IPS DF 6.9 (cell line): ENCODE measurements at regions not wholly inside any gene's neighbourhood (a gene's known extent, or its start where the extent isn't known, plus 50 kb on each side); places are given as distances from the start of the nearest gene placed in this dataset.

Source experiments
- DNase-seq: peaks from one replicate; pipeline ENCODE4 v3.0.0-alpha.2; 2013; ENCODE audit warnings: low read depth, low spot score
- H3K27ac ChIP-seq: one replicate; pipeline ENCODE4 v1.5.1; 2013; ENCODE audit warnings: low read length, control low read depth
- H3K27me3 ChIP-seq: 2 replicates; pipeline ENCODE4 v1.6.1; 2013; ENCODE audit warnings: mild to moderate bottlenecking, low read length; ENCODE audit not compliant: control insufficient read depth, insufficient read depth
- H3K36me3 ChIP-seq: 2 replicates; pipeline ENCODE4 v1.6.1; 2013; ENCODE audit warnings: low read length; ENCODE audit not compliant: control insufficient read depth, insufficient read depth
- H3K4me1 ChIP-seq: 2 replicates; pipeline ENCODE4 v1.6.1; 2013; ENCODE audit warnings: low read length; ENCODE audit not compliant: control insufficient read depth, insufficient read depth
- H3K4me3 ChIP-seq: 2 replicates; pipeline ENCODE4 v1.5.1; 2013; ENCODE audit warnings: mild to moderate bottlenecking, low read length
- H3K9me3 ChIP-seq: 2 replicates; pipeline ENCODE4 v1.6.1; 2013; ENCODE audit warnings: low read length, inconsistent platforms; ENCODE audit not compliant: control insufficient read depth, insufficient read depth
- WGBS: extraction: QIAGEN DNeasy Blood & Tissue Kit; methylation state at CpG from one replicate; pipeline ENCODE4 v1.1.7; 2013; ENCODE audit warnings: mixed read lengths, missing lambda C conversion rate; ENCODE audit not compliant: insufficient read length, insufficient coverage; 5-methylcytosine and 5-hydroxymethylcytosine counted together

DNA sequence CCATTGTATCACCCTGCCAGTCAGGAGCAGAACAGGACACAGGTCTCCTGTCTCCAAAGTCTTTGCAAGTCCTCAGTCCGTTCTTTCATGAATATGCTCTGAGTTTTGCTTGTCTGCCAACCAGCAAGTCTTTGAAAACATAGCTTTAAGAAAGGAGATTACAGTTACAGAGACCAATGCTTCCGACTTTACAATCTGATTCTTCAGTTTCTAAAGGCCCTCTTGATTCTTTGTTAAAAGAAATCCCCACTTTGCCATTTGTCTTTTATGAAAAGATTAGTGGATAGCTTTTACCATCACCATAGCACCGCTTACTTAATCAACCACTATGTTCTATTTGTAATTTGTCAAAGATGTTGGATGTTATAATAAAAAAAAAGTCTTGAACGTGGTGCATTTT, 562.8 kb upstream of the BTBD3 start:
- no CpG with 5 or more reads among the region's 4 CpGs for WGBS
- Histone ChIP-seq H3K4me3 (no peak overlapping the region), H3K4me1 (no peaks in the 10 kb centered on the region), H3K27me3 (no peaks in the 10 kb centered on the region), H3K9me3 (no peaks in the 10 kb centered on the region), H3K36me3 (no peaks in the 10 kb centered on the region), H3K27ac (no peak overlapping the region)
- no peak for DNase-seq

DNA sequence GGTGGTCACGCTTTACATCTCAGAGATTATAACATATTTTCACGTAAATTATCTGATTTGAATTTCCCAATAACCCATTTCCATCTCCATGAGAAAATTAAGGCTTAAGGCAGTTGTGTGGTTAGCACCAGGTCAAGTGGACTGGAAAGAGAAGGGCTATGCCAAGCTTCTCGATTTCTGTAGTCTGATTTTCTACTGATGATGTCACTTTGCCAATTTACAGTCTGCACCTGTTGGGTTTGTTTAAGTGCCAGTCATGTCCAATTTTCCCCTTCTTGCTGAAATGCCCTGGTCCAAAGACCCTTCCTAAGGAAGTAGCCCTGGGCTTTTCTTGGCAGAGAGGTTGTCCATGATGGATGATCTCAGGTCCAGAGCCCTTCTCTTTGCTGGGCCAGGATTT, 562.3 kb upstream of the BTBD3 start:
- no CpG with 5 or more reads among the region's 3 CpGs for WGBS
- H3K27me3 ChIP-seq, result no peaks in the 10 kb centered on the region
- no peaks in the 10 kb centered on the region for H3K9me3 ChIP-seq
- H3K4me1 ChIP-seq, result no peaks in the 10 kb centered on the region
- no peak overlapping the region for H3K4me3 ChIP-seq
- no peak overlapping the region for H3K27ac ChIP-seq
- no peaks in the 10 kb centered on the region for H3K36me3 ChIP-seq
- no peak for DNase-seq

DNA sequence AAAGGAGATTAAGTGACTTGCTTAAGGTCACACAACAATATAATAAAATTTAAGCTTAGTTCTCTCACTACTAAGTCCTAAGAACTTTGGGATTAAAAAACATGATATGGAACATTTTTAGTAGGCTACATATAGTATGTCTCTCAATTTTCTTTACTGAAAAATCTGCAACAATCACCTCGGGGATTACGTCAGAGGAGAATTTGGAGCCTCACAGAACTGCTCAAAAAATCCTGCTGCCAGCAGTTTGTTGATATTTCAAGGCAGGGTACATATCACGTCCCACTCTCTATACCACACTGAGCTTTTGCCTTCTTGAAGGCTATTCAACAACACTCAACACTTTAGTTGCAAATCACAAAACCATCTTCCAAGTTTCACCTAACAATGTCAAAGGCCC, 561.6 kb upstream of the BTBD3 start:
- no peak overlapping the region for H3K27ac ChIP-seq
- H3K4me3 ChIP-seq, result no peak overlapping the region
- no peak for DNase-seq
- no peaks in the 10 kb centered on the region for H3K9me3 ChIP-seq
- no peaks in the 10 kb centered on the region for H3K4me1 ChIP-seq
- no CpG with 5 or more reads among the region's 3 CpGs for WGBS
- H3K36me3 ChIP-seq, result no peaks in the 10 kb centered on the region
- no peaks in the 10 kb centered on the region for H3K27me3 ChIP-seq

DNA sequence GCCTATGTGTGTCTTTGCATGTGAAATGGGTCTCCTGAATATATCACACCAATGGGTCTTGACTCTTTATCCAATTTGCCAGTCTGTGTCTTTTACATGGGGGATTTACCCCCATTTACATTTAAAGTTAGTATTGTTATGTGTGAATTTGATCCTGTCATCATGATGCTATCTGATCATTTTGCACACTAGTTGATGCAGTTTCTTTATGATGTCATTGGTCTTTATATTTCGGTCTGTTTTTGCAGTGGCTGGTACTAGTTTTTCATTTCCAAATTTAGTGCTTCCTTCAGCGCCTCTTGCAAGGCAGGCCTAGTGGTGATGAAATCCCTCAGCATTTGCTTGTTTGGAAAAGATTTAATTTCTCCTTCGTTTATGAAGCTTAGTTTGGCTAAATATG, 555.2 kb upstream of the BTBD3 start:
- H3K4me1 ChIP-seq, result no peaks in the 10 kb centered on the region
- no peaks in the 10 kb centered on the region for H3K9me3 ChIP-seq
- H3K4me3 ChIP-seq, result no peak overlapping the region
- no peaks in the 10 kb centered on the region for H3K27me3 ChIP-seq
- WGBS, result no CpG with 5 or more reads among the region's 3 CpGs
- no peaks in the 10 kb centered on the region for H3K36me3 ChIP-seq
- no peak overlapping the region for H3K27ac ChIP-seq
- DNase-seq, result no peak

DNA sequence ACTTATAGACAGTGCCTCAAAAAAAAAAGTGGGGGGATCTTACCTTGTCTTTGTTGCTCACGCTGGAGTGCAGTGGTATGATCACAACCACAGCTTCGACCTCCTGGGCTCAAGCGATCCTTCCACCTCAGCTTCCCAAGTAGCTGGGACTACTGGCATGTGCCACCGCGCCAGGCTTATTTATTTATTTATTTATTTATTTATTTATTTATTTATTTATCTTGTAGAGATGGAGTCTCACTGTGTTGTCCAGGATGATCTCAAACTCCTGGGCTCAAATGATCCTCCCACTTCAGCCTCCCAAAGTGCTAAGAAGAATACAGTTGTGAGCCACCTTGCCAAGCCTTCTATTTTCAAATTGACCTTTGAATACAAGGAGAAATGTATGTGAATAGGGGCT, 553.0 kb upstream of the BTBD3 start:
- Histone ChIP-seq H3K4me3 (no peak overlapping the region), H3K27me3 (no peaks in the 10 kb centered on the region), H3K9me3 (no peaks in the 10 kb centered on the region), H3K36me3 (no peaks in the 10 kb centered on the region), H3K4me1 (no peaks in the 10 kb centered on the region), H3K27ac (no peak overlapping the region)
- no peak for DNase-seq
- no CpG with 5 or more reads among the region's 5 CpGs for WGBS

DNA sequence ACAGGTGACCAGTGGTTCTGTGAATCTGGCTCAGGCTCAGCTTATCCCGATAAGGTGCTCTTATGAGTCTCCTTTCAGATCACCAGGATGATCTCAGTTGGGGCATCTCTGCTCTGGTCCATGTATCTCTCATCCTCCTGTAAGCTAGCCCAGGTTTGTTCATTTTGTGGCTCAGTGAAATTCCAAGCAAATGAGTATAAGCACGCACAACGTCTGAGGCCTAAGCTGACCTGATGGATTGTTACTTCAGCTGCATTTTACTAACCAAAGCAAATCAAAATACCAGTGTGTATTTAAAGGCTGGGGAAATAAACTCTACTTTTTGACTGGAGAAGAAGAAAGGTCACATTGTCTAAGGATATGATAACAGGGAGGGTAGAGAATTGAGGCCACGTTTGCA, 551.0 kb upstream of the BTBD3 start:
- Histone ChIP-seq H3K4me3 (no peak overlapping the region), H3K36me3 (no peaks in the 10 kb centered on the region), H3K27ac (no peak overlapping the region), H3K9me3 (no peaks in the 10 kb centered on the region), H3K4me1 (no peaks in the 10 kb centered on the region), H3K27me3 (no peaks in the 10 kb centered on the region)
- DNase-seq, result no peak
- no CpG with 5 or more reads among the region's 4 CpGs for WGBS

DNA sequence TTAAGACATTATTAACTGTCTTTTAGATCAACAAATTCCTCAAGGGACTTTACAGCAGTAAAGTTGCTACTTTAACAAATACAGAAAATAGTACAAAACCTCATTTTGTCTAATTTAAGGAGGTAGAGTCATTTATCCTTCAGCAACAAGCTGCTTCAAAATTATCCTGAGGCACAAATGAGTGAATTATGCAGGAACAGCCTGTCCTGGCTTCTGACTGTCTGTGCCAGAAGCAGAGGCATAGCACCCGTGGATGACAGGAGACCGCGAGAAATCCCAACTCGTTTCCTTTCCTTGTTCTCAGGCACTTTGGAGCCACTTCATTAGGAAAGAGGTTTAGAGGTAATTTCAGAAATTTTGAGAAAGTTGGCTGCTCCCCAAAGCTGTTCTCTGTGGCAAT, 549.2 kb upstream of the BTBD3 start:
- Histone ChIP-seq H3K36me3 (no peaks in the 10 kb centered on the region), H3K27ac (no peak overlapping the region), H3K4me1 (peaks cover 1% of the 10 kb centered on the region; the same call in 1 of the 2 replicates), H3K9me3 (no peaks in the 10 kb centered on the region), H3K27me3 (no peaks in the 10 kb centered on the region), H3K4me3 (no peak overlapping the region)
- no peak for DNase-seq
- WGBS, result no CpG with 5 or more reads among the region's 4 CpGs

DNA sequence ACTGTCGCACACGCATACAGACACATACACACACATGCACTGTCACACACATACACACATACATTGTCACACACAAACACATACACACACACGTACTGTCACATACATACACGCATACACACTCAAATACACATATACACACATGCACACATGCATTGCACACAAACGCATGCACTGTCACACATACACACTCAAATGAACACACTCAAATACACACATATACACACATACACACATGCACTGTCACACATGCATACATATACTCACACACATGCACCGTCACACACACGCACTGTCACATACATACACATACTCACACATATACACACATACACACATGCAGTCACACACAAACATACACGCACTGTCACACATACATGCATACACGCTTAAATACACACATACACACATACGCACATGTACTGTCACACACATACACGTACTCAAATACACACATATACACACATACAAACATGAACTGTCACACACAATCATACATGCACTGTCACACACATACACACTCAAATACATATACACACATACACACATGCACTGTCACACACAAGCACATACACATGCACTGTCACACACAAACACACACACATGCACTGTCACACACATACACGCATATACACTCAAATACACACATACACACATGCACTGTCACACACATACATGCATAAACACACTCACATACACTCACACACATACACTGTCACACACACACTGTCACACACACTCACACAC, 548.6 kb upstream of the BTBD3 start:
- H3K27ac ChIP-seq, result no peak overlapping the region
- H3K4me3 ChIP-seq, result no peak overlapping the region
- H3K27me3 ChIP-seq, result no peaks in the 10 kb centered on the region
- H3K4me1 ChIP-seq, result peaks cover 1% of the 10 kb centered on the region; the same call in 1 of the 2 replicates
- WGBS, result 100% methylated on average over 7 of the region's 12 CpGs
- H3K36me3 ChIP-seq, result no peaks in the 10 kb centered on the region
- DNase-seq, result no peak
- no peaks in the 10 kb centered on the region for H3K9me3 ChIP-seq

DNA sequence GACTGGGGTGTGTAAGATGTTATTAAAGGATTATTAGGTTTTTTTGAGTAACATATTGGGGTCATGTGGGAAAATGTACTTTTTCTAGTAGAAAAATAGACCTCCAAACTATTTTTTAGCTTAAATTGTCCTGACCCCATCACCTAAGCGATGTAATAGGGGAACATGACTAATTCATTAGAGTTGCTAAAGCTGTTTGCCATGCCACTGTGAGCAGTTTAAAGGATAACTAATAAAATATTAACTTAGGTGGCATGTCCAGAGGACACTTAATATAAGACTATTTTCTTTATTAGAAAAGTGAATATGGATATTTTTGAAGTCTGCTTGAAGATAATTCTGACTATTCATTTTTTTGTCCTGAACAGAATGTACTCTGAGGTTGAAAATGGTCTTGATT, 545.9 kb upstream of the BTBD3 start:
- WGBS, result no CpG with 5 or more reads among the region's 1 CpG
- Histone ChIP-seq H3K27ac (no peak overlapping the region), H3K4me1 (peaks cover 1% of the 10 kb centered on the region; the same call in 1 of the 2 replicates), H3K4me3 (no peak overlapping the region), H3K9me3 (no peaks in the 10 kb centered on the region), H3K36me3 (no peaks in the 10 kb centered on the region), H3K27me3 (no peaks in the 10 kb centered on the region)
- no peak for DNase-seq

DNA sequence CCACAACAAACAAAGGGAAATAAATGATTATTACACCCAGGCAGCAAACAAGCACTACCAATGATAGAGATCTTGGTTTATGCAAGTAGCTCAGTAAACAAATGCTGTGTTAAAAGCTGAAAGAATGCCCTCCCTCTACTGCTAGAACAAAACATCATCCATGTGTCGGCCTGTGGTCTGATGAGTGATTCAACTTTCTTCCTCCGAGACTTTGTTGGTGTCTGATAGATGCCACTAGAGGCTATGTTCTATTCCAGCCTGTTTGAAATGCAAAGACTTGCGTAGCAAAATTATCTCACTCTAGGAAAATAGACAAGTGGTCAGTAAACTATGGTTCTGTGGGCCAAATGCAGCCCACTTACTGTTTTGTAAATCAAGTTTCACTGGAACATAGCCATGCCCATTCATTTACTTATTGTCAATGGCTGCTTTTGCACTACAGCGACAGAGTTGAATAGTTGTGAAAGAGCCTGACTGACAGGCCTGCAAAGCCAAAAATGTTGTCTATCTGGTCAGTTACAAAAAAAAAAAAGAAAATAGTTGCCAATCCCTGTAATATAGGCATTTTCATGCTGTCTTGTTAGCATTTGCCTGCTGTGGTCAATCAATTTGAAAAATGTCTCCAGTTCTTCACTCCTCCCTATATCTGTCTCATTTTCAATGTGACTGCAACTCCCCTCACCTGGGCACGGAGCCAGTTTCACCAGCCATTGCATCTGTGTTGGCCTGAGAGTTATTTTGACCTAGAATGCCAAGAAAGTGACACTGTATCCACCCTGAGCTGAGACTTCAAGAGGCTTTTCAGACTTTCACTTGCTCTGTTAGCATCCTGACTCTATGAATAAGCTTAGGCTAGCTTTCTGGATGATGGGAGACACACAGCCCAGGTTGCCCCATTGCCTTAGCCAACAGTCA, 544.6 kb upstream of the BTBD3 start:
- no peak for DNase-seq
- Histone ChIP-seq H3K27ac (no peak overlapping the region), H3K9me3 (no peaks in the 10 kb centered on the region), H3K4me3 (no peak overlapping the region), H3K4me1 (peaks cover 1% of the 10 kb centered on the region; the same call in 1 of the 2 replicates), H3K36me3 (no peaks in the 10 kb centered on the region), H3K27me3 (no peaks in the 10 kb centered on the region)
- no CpG with 5 or more reads among the region's 5 CpGs for whole genome bisulfite sequencing
